ENCODE measurements at regions not wholly inside any gene's neighbourhood (a gene's known extent, or its start where the extent isn't known, plus 50 kb on each side); places are given as distances from the start of the nearest gene placed in this dataset.

DNA sequence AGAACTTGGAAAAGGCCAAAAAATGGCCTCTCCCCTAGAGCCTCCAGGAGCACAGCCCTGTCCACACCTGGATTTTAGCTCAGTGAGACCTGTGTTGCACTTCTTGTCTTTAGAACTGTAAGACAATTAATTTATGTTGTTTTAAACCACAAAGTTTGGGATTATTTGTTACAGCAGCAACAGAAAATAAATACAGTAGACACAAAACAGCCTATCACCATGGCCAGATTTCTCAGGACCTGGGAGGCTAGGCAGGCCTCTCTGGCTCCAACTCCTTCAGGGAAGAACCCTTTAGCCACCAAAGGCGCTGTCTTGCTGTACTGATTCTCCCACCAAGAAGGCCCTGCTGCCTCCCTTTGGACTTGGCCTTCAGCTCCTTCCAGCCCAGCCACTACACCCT lies 54.1 kb upstream of the PSAP start (continued):
- TF ChIP-seq, protein P1, sequence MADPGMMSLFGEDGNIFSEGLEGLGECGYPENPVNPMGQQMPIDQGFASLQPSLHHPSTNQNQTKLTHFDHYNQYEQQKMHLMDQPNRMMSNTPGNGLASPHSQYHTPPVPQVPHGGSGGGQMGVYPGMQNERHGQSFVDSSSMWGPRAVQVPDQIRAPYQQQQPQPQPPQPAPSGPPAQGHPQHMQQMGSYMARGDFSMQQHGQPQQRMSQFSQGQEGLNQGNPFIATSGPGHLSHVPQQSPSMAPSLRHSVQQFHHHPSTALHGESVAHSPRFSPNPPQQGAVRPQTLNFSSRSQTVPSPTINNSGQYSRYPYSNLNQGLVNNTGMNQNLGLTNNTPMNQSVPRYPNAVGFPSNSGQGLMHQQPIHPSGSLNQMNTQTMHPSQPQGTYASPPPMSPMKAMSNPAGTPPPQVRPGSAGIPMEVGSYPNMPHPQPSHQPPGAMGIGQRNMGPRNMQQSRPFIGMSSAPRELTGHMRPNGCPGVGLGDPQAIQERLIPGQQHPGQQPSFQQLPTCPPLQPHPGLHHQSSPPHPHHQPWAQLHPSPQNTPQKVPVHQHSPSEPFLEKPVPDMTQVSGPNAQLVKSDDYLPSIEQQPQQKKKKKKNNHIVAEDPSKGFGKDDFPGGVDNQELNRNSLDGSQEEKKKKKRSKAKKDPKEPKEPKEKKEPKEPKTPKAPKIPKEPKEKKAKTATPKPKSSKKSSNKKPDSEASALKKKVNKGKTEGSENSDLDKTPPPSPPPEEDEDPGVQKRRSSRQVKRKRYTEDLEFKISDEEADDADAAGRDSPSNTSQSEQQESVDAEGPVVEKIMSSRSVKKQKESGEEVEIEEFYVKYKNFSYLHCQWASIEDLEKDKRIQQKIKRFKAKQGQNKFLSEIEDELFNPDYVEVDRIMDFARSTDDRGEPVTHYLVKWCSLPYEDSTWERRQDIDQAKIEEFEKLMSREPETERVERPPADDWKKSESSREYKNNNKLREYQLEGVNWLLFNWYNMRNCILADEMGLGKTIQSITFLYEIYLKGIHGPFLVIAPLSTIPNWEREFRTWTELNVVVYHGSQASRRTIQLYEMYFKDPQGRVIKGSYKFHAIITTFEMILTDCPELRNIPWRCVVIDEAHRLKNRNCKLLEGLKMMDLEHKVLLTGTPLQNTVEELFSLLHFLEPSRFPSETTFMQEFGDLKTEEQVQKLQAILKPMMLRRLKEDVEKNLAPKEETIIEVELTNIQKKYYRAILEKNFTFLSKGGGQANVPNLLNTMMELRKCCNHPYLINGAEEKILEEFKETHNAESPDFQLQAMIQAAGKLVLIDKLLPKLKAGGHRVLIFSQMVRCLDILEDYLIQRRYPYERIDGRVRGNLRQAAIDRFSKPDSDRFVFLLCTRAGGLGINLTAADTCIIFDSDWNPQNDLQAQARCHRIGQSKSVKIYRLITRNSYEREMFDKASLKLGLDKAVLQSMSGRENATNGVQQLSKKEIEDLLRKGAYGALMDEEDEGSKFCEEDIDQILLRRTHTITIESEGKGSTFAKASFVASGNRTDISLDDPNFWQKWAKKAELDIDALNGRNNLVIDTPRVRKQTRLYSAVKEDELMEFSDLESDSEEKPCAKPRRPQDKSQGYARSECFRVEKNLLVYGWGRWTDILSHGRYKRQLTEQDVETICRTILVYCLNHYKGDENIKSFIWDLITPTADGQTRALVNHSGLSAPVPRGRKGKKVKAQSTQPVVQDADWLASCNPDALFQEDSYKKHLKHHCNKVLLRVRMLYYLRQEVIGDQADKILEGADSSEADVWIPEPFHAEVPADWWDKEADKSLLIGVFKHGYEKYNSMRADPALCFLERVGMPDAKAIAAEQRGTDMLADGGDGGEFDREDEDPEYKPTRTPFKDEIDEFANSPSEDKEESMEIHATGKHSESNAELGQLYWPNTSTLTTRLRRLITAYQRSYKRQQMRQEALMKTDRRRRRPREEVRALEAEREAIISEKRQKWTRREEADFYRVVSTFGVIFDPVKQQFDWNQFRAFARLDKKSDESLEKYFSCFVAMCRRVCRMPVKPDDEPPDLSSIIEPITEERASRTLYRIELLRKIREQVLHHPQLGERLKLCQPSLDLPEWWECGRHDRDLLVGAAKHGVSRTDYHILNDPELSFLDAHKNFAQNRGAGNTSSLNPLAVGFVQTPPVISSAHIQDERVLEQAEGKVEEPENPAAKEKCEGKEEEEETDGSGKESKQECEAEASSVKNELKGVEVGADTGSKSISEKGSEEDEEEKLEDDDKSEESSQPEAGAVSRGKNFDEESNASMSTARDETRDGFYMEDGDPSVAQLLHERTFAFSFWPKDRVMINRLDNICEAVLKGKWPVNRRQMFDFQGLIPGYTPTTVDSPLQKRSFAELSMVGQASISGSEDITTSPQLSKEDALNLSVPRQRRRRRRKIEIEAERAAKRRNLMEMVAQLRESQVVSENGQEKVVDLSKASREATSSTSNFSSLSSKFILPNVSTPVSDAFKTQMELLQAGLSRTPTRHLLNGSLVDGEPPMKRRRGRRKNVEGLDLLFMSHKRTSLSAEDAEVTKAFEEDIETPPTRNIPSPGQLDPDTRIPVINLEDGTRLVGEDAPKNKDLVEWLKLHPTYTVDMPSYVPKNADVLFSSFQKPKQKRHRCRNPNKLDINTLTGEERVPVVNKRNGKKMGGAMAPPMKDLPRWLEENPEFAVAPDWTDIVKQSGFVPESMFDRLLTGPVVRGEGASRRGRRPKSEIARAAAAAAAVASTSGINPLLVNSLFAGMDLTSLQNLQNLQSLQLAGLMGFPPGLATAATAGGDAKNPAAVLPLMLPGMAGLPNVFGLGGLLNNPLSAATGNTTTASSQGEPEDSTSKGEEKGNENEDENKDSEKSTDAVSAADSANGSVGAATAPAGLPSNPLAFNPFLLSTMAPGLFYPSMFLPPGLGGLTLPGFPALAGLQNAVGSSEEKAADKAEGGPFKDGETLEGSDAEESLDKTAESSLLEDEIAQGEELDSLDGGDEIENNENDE (IDR thresholded peaks at IDR 0.05; ENCODE audit: insufficient replicate concordance, low read length), result no peak
- TF ChIP-seq EZH2 (IDR thresholded peaks at IDR 0.05; ENCODE audit: low read depth, low read length, severe bottlenecking), result no peak

Data from H1 (cell line).